ENCODE measurements at regions not wholly inside any gene's neighbourhood (a gene's known extent, or its start where the extent isn't known, plus 50 kb on each side); places are given as distances from the start of the nearest gene placed in this dataset.

- H3K27me3 ChIP-seq (replicated peaks; ENCODE audit: insufficient read depth, low read depth, low read length, poor library complexity), result no peaks in the 10 kb centered on the region
- H3K9me3 ChIP-seq (ENCODE audit: low read depth, low read length, poor library complexity, severe bottlenecking), result no peaks in the 10 kb centered on the region
- peaks cover 23% of the 10 kb centered on the region for H3K4me1 ChIP-seq (ENCODE audit: insufficient read depth, low read length, poor library complexity, severe bottlenecking)
- intact Hi-C loops (cut with micrococcal nuclease; ENCODE audit: unreplicated experiment), result no loop called here
- CTCF ChIA-PET, result no interaction called here
- H3K27ac ChIP-seq (ENCODE audit: low read depth, low read length, poor library complexity, severe bottlenecking), result no peak overlapping the region
- DNase-seq (ENCODE audit: low spot score), result no peak
- POLR2A ChIA-PET (ENCODE audit: low non-redundant PET), result no interaction called here
- no TSS peak for BruUV-seq (replicated peaks)
- no peaks in the 10 kb centered on the region for H3K36me3 ChIP-seq (ENCODE audit: insufficient read depth, low read length, poor library complexity, severe bottlenecking)
- H3K4me3 ChIP-seq (ENCODE audit: low read depth, low read length, poor library complexity, severe bottlenecking), result no peak overlapping the region
- TF ChIP-seq CTCF (conservative IDR thresholded peaks at IDR 0.05; ENCODE audit: low read depth, low read length) (no peak), EZH2 (IDR thresholded peaks at IDR 0.05; ENCODE audit: borderline replicate concordance, low read depth, low read length, poor library complexity, severe bottlenecking) (no peak)
Measured at GRCh38 chr1:87885278-87886025, 556.8 kb downstream of the LMO4 start.

- no peaks in the 10 kb centered on the region for H3K9me3 ChIP-seq (ENCODE audit: low read depth, low read length, poor library complexity, severe bottlenecking)
- no TSS peak for BruUV-seq (replicated peaks)
- no peak for DNase-seq (ENCODE audit: low spot score)
- TF ChIP-seq EZH2 (IDR thresholded peaks at IDR 0.05; ENCODE audit: borderline replicate concordance, low read depth, low read length, poor library complexity, severe bottlenecking) (no peak), CTCF (conservative IDR thresholded peaks at IDR 0.05; ENCODE audit: low read depth, low read length) (no peak)
- no peak overlapping the region for H3K27ac ChIP-seq (ENCODE audit: low read depth, low read length, poor library complexity, severe bottlenecking)
- ChIA-PET CTCF (no interaction called here), POLR2A (ENCODE audit: low non-redundant PET) (no interaction called here)
- H3K27me3 ChIP-seq (replicated peaks; ENCODE audit: insufficient read depth, low read depth, low read length, poor library complexity), result no peaks in the 10 kb centered on the region
- no peaks in the 10 kb centered on the region for H3K36me3 ChIP-seq (ENCODE audit: insufficient read depth, low read length, poor library complexity, severe bottlenecking)
- H3K4me3 ChIP-seq (ENCODE audit: low read depth, low read length, poor library complexity, severe bottlenecking), result no peak overlapping the region
- intact Hi-C loops (cut with micrococcal nuclease; ENCODE audit: unreplicated experiment), result no loop called here
- H3K4me1 ChIP-seq (ENCODE audit: insufficient read depth, low read length, poor library complexity, severe bottlenecking), result peaks cover 6% of the 10 kb centered on the region
Measured at GRCh38 chr1:87887100-87887499, 558.4 kb downstream of the LMO4 start.

DNA sequence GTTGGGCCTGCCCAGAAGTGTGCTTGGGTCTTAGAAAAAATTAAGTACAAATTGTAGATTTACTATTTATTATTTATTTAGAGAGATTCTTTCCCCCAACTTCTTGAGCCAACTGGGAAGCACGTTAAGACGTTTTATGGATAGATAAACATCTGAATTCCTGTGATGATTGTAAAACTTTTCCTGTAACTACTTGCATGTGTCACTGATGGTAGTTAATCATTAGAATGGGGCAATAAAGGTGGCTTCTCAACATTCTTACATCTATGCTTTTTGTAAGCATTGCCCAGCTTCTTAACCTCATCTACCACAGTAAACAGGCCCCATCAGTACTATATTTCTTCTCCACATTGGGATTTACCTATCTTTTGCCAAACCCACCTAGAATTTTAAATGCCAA is 559.8 kb downstream of the LMO4 start:
- TF ChIP-seq EZH2 (IDR thresholded peaks at IDR 0.05; ENCODE audit: borderline replicate concordance, low read depth, low read length, poor library complexity, severe bottlenecking) (no peak), CTCF (conservative IDR thresholded peaks at IDR 0.05; ENCODE audit: low read depth, low read length) (no peak)
- Histone ChIP-seq H3K4me3 (ENCODE audit: low read depth, low read length, poor library complexity, severe bottlenecking) (no peak overlapping the region), H3K9me3 (ENCODE audit: low read depth, low read length, poor library complexity, severe bottlenecking) (no peaks in the 10 kb centered on the region), H3K27ac (ENCODE audit: low read depth, low read length, poor library complexity, severe bottlenecking) (no peak overlapping the region), H3K36me3 (ENCODE audit: insufficient read depth, low read length, poor library complexity, severe bottlenecking) (no peaks in the 10 kb centered on the region), H3K27me3 (replicated peaks; ENCODE audit: insufficient read depth, low read depth, low read length, poor library complexity) (no peaks in the 10 kb centered on the region), H3K4me1 (ENCODE audit: insufficient read depth, low read length, poor library complexity, severe bottlenecking) (no peaks in the 10 kb centered on the region)
- CTCF ChIA-PET, result interaction anchor here (0.8 kb wide), 1 partner anchor 13 kb away, joined by 4 read pairs; no protein-coding TSS in a partner anchor
- POLR2A ChIA-PET (ENCODE audit: low non-redundant PET), result interaction anchor here (0.6 kb wide), 1 partner anchor 30 kb away, joined by 3 read pairs; no protein-coding TSS in a partner anchor
- peak; percentile 17 for DNase-seq (ENCODE audit: low spot score)
- intact Hi-C loops (cut with micrococcal nuclease; ENCODE audit: unreplicated experiment), result no loop called here
- BruUV-seq (replicated peaks), result no TSS peak

All from A673 (cell line).